Keratinocyte (primary cell): ENCODE measurements at regions not wholly inside any gene's neighbourhood (a gene's known extent, or its start where the extent isn't known, plus 50 kb on each side); places are given as distances from the start of the nearest gene placed in this dataset.

Experiments
- DNase-seq: peaks from one replicate; pipeline ENCODE4 v3.0.0-alpha.2; 2011; ENCODE audit warnings: low read depth, missing footprints, low spot score
- FAIRE-seq: peaks from 2 replicates; lab custom pipeline; 2011; peaks lifted over from hg19 to GRCh38; lab: Jason Lieb, UNC
- H2AFZ ChIP-seq: 2 replicates; pipeline ENCODE4 v1.6.0; 2012; ENCODE audit warnings: low read length, control low read depth, inconsistent platforms; ENCODE audit not compliant: control insufficient read depth
- H3K27ac ChIP-seq: 2 replicates; pipeline ENCODE4 v1.5.1; 2011; ENCODE audit warnings: low read length; ENCODE audit not compliant: control insufficient read depth, insufficient read depth
- H3K27me3 ChIP-seq: 3 replicates; pipeline ENCODE4 v1.6.0; 2011; ENCODE audit warnings: low read length; ENCODE audit not compliant: control insufficient read depth, insufficient read depth; ENCODE audit errors: extremely low read depth
- H3K36me3 ChIP-seq, 2 experiments: 2 replicates in 1 of 2; 3 replicates in 1 of 2; pipeline ENCODE4 v1.5.1; 2011; ENCODE audit warnings: low read length in 2 of 2, mild to moderate bottlenecking in 1 of 2; ENCODE audit not compliant: control insufficient read depth in 2 of 2, insufficient read depth in 2 of 2; ENCODE audit errors: extremely low read depth in 1 of 2
- H3K4me1 ChIP-seq: 3 replicates; pipeline ENCODE4 v1.5.1; 2011; ENCODE audit warnings: low read length; ENCODE audit not compliant: control insufficient read depth, insufficient read depth; ENCODE audit errors: extremely low read depth
- H3K4me2 ChIP-seq: 3 replicates; pipeline ENCODE4 v1.6.0; 2011; ENCODE audit warnings: low read depth, low read length; ENCODE audit not compliant: control insufficient read depth, insufficient read depth; ENCODE audit errors: extremely low read depth
- H3K4me3 ChIP-seq, 3 experiments: fragments of 200-600 bp in 1 of 3; sonication (generic) in 1 of 3; 2 replicates in 2 of 3; 3 replicates in 1 of 3; pipeline ENCODE4 v1.5.1; 2011 to 2016; ENCODE audit warnings: low read length in 3 of 3, mild to moderate bottlenecking in 3 of 3, control low read depth in 2 of 3, inconsistent platforms in 1 of 3, low read depth in 1 of 3, mixed read lengths in 1 of 3, mixed run types in 1 of 3, moderate library complexity in 1 of 3; ENCODE audit not compliant: control insufficient read depth in 2 of 3, insufficient read depth in 2 of 3; ENCODE audit errors: extremely low read depth in 1 of 3
- H3K79me2 ChIP-seq: 2 replicates; pipeline ENCODE4 v1.6.0; 2012; ENCODE audit warnings: low read length; ENCODE audit not compliant: control insufficient read depth, insufficient read depth
- H3K9ac ChIP-seq: 3 replicates; pipeline ENCODE4 v1.6.0; 2011; ENCODE audit warnings: low read length; ENCODE audit not compliant: control insufficient read depth, insufficient read depth; ENCODE audit errors: extremely low read depth
- H3K9me1 ChIP-seq: 3 replicates; pipeline ENCODE4 v1.6.0; 2011; ENCODE audit warnings: low read length; ENCODE audit not compliant: control insufficient read depth, insufficient read depth; ENCODE audit errors: extremely low read depth
- H3K9me3 ChIP-seq: 2 replicates; pipeline ENCODE4 v1.5.1; 2012; ENCODE audit warnings: low read depth, low read length; ENCODE audit not compliant: control insufficient read depth
- H4K20me1 ChIP-seq: 3 replicates; pipeline ENCODE4 v1.6.0; 2011; ENCODE audit warnings: low read length; ENCODE audit not compliant: control insufficient read depth, insufficient read depth; ENCODE audit errors: extremely low read depth
- EZH2 ChIP-seq: IDR thresholded peaks from one replicate; pipeline ENCODE4 v1.6.1; 2012; ENCODE audit warnings: inconsistent platforms, mild to moderate bottlenecking, low read length, moderate library complexity
- dilution Hi-C: fragments of 300-500 bp; cut with MboI; formaldehyde crosslinking; loops from one replicate; pipeline ENCODE4 v1.7.0; 2020; ENCODE audit warnings: low sequenced_read_pairs; ENCODE audit not compliant: extremely low pct_ligation_motif_present
- TF ChIP-seq, protein P1 (sequence below), 3 experiments: IDR thresholded peaks in 1 of 3; conservative IDR thresholded peaks in 1 of 3; optimal IDR thresholded peaks in 1 of 3; 2 replicates in 2 of 3; 3 replicates in 1 of 3; pipeline versions ENCODE3 to v1.5.1; 2011; ENCODE audit warnings: low read length in 3 of 3, mild to moderate bottlenecking in 3 of 3, moderate library complexity in 2 of 3, control low read depth in 1 of 3, inconsistent platforms in 1 of 3; ENCODE audit not compliant: insufficient read depth in 2 of 3; ENCODE audit errors: extremely low read depth in 1 of 3

DNA sequence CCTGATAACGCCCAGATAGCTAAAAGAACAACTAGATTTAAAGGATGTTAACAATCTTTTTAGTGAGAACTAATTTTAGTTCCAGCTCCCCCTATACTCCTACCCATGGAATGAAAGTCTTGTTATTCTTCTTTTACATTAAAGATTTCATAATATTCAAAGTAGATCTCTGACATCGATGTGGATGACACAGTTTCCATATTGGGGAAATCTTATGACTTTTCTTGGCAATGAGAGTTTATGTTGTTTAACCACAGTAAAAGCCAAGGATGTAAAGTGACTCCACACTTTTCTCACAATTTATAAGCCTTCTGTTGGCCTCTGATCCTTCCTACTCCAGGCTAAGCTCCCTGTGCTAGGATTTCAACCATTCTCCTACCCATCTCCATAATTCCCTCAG lies 332.6 kb upstream of the KCNMB2 start:
- H3K4me1 ChIP-seq: peaks cover 2% of the 10 kb centered on the region
- H3K9me1 ChIP-seq: no peaks in the 10 kb centered on the region
- no peak overlapping the region for H3K4me2 ChIP-seq
- no peak for TF ChIP-seq EZH2
- TF ChIP-seq, protein P1, sequence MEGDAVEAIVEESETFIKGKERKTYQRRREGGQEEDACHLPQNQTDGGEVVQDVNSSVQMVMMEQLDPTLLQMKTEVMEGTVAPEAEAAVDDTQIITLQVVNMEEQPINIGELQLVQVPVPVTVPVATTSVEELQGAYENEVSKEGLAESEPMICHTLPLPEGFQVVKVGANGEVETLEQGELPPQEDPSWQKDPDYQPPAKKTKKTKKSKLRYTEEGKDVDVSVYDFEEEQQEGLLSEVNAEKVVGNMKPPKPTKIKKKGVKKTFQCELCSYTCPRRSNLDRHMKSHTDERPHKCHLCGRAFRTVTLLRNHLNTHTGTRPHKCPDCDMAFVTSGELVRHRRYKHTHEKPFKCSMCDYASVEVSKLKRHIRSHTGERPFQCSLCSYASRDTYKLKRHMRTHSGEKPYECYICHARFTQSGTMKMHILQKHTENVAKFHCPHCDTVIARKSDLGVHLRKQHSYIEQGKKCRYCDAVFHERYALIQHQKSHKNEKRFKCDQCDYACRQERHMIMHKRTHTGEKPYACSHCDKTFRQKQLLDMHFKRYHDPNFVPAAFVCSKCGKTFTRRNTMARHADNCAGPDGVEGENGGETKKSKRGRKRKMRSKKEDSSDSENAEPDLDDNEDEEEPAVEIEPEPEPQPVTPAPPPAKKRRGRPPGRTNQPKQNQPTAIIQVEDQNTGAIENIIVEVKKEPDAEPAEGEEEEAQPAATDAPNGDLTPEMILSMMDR (optimal IDR thresholded peaks at IDR 0.05 in 1 of 3, IDR thresholded peaks at IDR 0.05 in 1 of 3, conservative IDR thresholded peaks at IDR 0.05 in 1 of 3; ENCODE audit: extremely low read depth in 1 of 3, insufficient read depth in 2 of 3, low read length in 3 of 3): no peak
- no peaks in the 10 kb centered on the region for H3K36me3 ChIP-seq
- dilution Hi-C loops: no loop called here
- no peak overlapping the region for H2AFZ ChIP-seq
- no peaks in the 10 kb centered on the region for H3K79me2 ChIP-seq
- no peak overlapping the region for H3K27ac ChIP-seq
- H3K4me3 ChIP-seq: no peak overlapping the region
- H3K27me3 ChIP-seq: no peaks in the 10 kb centered on the region
- no peaks in the 10 kb centered on the region for H4K20me1 ChIP-seq
- no peak for DNase-seq
- H3K9me3 ChIP-seq: no peaks in the 10 kb centered on the region
- no peak for FAIRE-seq
- no peak overlapping the region for H3K9ac ChIP-seq

DNA sequence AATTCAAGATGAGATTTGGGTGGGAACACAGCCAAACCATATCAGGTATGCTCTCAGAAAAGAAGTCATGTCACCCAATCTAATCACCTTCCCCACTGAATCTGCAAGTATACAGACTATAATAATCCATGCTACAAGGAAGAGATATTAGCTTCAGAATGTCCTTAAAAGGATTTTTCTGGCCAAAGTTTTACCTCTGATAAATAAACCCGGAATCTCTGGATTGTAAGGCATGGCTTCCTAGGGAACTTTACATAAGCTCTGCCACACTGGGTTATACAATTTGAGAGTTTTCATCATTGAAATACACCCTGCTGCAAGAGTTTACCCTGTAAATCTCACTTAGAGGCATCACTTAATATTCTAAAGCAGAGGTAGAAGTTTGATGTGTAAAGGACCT lies 330.5 kb upstream of the KCNMB2 start:
- H3K9ac ChIP-seq: no peak overlapping the region
- no peak for DNase-seq
- no peaks in the 10 kb centered on the region for H3K9me3 ChIP-seq
- no peaks in the 10 kb centered on the region for H3K27me3 ChIP-seq
- H3K4me2 ChIP-seq: no peak overlapping the region
- H3K36me3 ChIP-seq: no peaks in the 10 kb centered on the region
- H3K79me2 ChIP-seq: no peaks in the 10 kb centered on the region
- H3K27ac ChIP-seq: no peak overlapping the region
- no peak for FAIRE-seq
- H3K4me3 ChIP-seq: no peak overlapping the region
- dilution Hi-C loops: no loop called here
- no peak for TF ChIP-seq EZH2
- TF ChIP-seq, protein P1 (optimal IDR thresholded peaks at IDR 0.05 in 1 of 3, IDR thresholded peaks at IDR 0.05 in 1 of 3, conservative IDR thresholded peaks at IDR 0.05 in 1 of 3; ENCODE audit: extremely low read depth in 1 of 3, insufficient read depth in 2 of 3, low read length in 3 of 3): no peak
- H3K4me1 ChIP-seq: peaks cover 2% of the 10 kb centered on the region
- no peaks in the 10 kb centered on the region for H4K20me1 ChIP-seq
- H2AFZ ChIP-seq: no peak overlapping the region
- no peaks in the 10 kb centered on the region for H3K9me1 ChIP-seq
